HuH-7.5 (cell line): ENCODE measurements at regions not wholly inside any gene's neighbourhood (a gene's known extent, or its start where the extent isn't known, plus 50 kb on each side); places are given as distances from the start of the nearest gene placed in this dataset.
"Not testable (repeated sequence)": the region's sequence is repeated elsewhere in the genome, so short reads cannot be mapped to it uniquely, and the experiment has no call there.

ENCODE experiments used
- DNase-seq: peaks from one replicate; pipeline ENCODE4 v3.0.0; 2011; ENCODE audit warnings: low spot score

- DNase-seq, result not testable (repeated sequence)
These were observed 202.3 kb downstream of the LIPI start for GRCh38 chr21:14008436-14008835.

DNA sequence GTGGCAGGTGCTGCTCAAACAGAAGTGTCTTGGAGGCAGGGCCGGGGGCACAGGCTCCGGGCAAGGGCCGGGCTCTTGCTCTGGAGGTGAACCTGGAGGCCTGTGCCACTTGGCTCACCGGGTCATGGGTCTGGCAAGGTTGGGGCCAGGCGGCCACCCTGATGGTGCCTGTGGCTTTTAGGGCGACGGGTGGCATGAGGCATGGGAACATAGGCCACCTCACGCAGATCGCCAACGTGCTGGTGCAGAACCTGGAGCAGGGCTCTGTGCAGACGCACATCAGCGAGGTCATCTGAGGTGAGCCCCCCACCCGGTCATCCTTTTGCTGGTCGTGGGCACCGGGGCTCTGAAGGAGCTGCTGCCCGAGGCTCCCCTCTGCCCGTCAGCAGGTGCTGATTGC lies 202.7 kb downstream of the LIPI start:
- not testable (repeated sequence) for DNase-seq

- DNase-seq, result not testable (repeated sequence)
These were observed 204.6 kb downstream of the LIPI start for GRCh38 chr21:14006144-14006543.

GRCh38 chr21:13986996-13987958 lies 223.5 kb downstream of the LIPI start:
- DNase-seq, result not testable (repeated sequence)

DNA sequence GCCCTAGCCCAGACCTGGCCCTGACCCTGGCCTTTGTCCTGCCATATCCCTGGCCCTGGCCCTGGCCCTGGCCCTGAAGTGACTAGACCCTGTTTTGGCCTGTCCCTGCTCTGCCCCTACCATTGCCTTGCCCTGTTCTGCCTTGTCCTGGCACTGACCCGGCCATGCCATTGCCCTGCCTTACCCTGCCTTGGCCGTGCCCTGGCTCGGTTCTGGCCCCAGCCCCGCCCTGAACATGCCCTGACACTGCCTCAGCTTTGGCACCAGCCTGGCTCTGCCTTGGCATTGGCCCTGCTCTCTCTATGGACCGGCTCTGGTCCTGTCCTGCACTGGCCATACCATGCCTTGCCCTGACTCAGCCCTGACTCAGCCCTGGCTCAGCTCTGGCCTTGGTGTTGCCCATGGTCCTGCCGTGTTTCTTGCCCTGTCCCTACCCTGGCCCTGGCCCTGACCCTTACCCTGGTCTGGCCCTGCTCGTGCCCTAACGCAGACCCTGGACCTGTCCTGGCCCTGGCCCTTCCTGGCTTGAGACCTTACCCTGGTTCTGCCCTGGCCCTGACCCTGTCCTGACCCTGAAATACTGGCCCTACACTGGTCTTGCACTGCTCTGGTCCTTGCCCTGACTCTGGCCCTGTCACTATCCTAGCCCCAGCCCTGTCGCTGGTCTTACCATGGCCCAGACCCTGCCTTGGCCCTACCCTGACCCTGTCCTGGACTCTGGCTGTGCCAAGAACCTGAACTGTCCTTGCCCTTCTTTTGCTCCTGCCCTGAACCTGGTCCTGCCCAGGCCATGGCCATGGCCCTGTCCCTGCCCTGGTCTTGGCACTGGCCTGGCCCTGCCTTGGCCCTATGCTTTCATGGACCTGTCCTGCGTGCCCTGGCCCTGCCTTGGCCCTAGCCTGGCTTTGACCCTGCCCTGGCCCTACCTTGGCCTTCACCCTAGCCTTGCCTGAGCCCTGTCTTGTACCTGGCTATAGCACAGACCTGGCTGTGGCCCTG lies 224.6 kb downstream of the LIPI start:
- DNase-seq, result not testable (repeated sequence)

- DNase-seq, result not testable (repeated sequence)
These were observed 225.5 kb downstream of the LIPI start for GRCh38 chr21:13985137-13985864.

GRCh38 chr21:13984728-13985127 lies 226.0 kb downstream of the LIPI start:
- not testable (repeated sequence) for DNase-seq

GRCh38 chr21:13981176-13982087 lies 229.3 kb downstream of the LIPI start:
- not testable (repeated sequence) for DNase-seq

- peak; percentile 3 for DNase-seq
These were observed 230.6 kb downstream of the LIPI start for GRCh38 chr21:13980115-13980662.

GRCh38 chr21:13979608-13980007 lies 231.1 kb downstream of the LIPI start:
- peak; percentile 2 for DNase-seq

DNA sequence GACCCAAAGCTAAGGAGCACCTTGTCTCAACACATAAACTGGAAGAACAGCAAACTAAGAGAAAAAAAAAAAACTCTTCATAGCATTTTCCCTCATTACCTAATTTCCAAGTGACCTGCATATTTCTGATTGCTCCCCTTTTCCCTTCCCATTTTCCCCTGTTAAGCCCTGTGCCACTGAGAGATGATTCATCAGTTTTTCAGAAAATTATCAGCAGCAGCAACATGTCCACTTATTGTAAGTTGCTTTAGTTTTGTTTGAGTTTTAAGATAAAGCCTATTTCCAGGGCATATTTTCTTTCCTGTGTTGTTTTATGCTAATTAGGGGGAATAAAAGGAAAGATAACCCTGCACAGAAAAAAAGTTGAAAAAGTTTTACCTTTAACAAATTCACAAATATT lies 236.2 kb downstream of the LIPI start:
- not testable (repeated sequence) for DNase-seq

DNA sequence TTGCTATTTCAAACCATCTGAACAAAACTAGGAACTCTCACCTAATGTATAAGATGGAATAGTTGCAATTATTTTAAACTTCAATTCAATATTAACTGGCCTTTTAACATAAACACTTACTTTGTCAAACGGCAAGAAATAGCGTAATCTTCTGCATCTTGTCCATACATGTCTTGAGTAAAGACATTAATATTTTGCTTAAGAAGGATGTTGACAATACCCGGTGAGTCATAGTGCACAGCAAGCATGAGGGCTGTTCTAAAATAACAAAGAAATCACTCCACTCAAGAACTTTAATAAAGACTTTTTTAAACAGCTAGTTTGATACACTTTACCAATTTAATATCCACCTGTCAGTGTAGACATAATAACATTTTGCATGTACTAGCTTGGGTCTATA lies 240.9 kb downstream of the LIPI start:
- DNase-seq, result not testable (repeated sequence)

- not testable (repeated sequence) for DNase-seq
These were observed 241.8 kb downstream of the LIPI start for GRCh38 chr21:13969002-13969401.

DNA sequence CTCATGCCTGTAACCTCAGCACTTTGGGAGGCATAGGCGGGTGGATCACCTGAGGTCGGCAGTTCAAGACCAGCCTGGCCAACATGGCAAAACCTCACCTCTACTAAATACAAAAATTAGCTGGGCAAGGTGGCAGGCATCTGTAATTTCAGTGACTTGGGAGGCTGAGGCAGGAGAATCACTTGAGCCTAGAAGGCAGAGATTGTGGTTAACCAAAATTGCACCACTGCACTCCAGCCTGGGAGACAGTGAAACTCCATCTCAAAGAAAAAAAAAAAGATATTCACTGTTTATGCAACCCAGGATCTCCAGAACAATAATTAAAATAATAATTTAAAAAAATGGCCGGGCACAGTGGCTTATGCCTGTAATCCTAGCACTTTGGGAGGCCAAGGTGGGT lies 247.5 kb downstream of the LIPI start:
- DNase-seq, result not testable (repeated sequence)

DNA sequence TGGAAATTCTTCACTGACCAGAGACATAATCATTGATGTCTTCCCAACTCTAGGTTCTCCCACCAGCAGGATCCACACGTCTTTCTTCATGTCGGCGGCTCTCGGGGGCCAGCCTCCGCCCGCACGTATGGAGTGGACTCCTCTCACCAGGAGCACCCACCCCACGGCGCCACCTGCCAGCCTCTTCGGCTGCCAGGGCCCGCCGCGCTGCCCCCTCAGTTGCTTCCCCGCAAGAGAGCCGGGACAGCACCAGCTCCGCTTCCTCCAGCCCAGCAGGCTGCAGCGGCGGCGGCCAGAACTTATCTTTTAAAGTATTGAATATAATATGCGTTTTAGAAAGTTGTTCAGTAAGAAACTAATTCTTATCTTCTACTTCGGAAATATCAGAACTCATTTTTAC lies 273.5 kb downstream of the LIPI start:
- no peak for DNase-seq

- not testable (repeated sequence) for DNase-seq
These were observed 274.5 kb downstream of the LIPI start for GRCh38 chr21:13936033-13936937.

- DNase-seq, result not testable (repeated sequence)
These were observed 275.2 kb downstream of the LIPI start for GRCh38 chr21:13935396-13936032.

DNA sequence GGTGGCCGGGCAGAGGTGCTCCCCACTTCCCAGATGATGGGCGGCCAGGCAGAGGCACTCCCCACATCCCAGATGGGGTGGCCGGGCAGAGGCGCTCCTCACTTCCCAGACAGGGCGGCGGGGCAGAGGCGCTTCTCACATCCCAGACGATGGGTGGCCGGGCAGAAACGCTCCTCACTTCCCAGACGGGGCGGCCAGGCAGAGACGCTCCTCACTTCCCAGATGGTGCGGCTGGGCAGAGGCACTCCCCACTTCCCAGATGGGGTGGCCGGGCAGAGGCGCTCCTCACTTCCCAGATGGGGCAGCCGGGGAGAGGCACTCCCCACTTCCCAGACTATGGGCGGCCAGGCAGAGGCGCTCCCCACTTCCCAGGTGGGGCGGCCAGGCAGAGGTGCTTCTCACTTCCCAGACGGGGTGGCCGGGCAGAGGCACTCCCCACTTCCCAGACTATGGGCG lies 275.8 kb downstream of the LIPI start:
- not testable (repeated sequence) for DNase-seq
